WERI-Rb-1 (cell line): ENCODE measurements at regions not wholly inside any gene's neighbourhood (a gene's known extent, or its start where the extent isn't known, plus 50 kb on each side); places are given as distances from the start of the nearest gene placed in this dataset.

Source experiments
- DNase-seq: peaks from one replicate; pipeline ENCODE4 v3.0.0-alpha.2; 2020
- H3K27ac ChIP-seq: fragments of 250-450 bp; sonication (Bioruptor Pico); 2 replicates; pipeline ENCODE4 v1.5.1; 2020; ENCODE audit warnings: mild to moderate bottlenecking, moderate library complexity
- H3K27me3 ChIP-seq: fragments of 250-450 bp; sonication (Bioruptor Pico); 2 replicates; pipeline ENCODE4 v1.5.1; 2021; ENCODE audit warnings: mild to moderate bottlenecking, low read depth, moderate library complexity; ENCODE audit not compliant: insufficient read depth, severe bottlenecking
- H3K36me3 ChIP-seq: fragments of 250-450 bp; sonication (Bioruptor Pico); 2 replicates; pipeline ENCODE4 v1.5.1; 2020; ENCODE audit warnings: mild to moderate bottlenecking, moderate library complexity
- H3K4me3 ChIP-seq: 2 replicates; pipeline ENCODE4 v1.5.1; 2011; ENCODE audit warnings: low read depth, mild to moderate bottlenecking, control low read depth, low read length
- H3K9me3 ChIP-seq: fragments of 250-450 bp; sonication (Bioruptor Pico); 2 replicates; pipeline ENCODE4 v1.5.1; 2021; ENCODE audit warnings: mild to moderate bottlenecking, moderate library complexity; ENCODE audit not compliant: severe bottlenecking
- TF ChIP-seq, protein P1 (sequence below): IDR thresholded peaks from 2 replicates; pipeline ENCODE4 v1.5.1; 2011; ENCODE audit warnings: low read depth, mild to moderate bottlenecking, control low read depth, inconsistent platforms, low read length

DNA sequence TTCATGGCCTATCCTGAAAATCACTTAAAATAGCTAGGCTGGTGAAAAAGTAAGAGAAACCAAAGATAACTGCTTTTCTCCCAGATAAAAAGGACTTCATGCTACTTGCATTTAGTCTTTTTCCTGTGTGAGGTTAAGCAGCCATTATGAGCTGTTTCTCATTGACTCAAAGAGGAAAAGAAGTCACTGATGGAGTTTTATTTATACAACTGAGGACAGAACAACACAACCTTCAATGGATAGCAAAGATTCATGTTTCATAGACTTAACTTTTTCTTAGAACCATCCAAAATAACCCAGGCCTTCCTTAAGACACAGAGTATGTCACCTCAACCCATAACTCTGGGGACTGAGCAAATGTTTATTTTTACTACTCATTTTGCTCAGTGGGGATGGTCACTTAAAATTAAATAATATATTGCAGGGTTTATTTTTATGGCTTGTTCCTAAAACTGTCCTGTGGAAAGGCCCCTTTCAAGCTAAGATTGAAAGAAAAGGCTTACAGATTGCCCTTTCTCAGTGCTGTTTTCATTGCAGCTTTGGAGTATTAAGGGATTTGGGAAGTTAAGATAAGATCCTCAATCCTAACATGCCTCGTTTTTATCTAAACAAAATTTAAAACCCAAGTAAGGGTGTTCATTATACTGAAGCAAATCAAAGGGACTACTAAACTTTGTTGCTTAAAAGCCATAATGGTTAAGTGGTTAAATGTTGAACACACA is 252.6 kb upstream of the MAD2L1 start:
- TF ChIP-seq, protein P1, sequence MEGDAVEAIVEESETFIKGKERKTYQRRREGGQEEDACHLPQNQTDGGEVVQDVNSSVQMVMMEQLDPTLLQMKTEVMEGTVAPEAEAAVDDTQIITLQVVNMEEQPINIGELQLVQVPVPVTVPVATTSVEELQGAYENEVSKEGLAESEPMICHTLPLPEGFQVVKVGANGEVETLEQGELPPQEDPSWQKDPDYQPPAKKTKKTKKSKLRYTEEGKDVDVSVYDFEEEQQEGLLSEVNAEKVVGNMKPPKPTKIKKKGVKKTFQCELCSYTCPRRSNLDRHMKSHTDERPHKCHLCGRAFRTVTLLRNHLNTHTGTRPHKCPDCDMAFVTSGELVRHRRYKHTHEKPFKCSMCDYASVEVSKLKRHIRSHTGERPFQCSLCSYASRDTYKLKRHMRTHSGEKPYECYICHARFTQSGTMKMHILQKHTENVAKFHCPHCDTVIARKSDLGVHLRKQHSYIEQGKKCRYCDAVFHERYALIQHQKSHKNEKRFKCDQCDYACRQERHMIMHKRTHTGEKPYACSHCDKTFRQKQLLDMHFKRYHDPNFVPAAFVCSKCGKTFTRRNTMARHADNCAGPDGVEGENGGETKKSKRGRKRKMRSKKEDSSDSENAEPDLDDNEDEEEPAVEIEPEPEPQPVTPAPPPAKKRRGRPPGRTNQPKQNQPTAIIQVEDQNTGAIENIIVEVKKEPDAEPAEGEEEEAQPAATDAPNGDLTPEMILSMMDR, result no peak
- Histone ChIP-seq H3K9me3 (no peaks in the 10 kb centered on the region), H3K36me3 (no peaks in the 10 kb centered on the region), H3K27me3 (no peaks in the 10 kb centered on the region), H3K4me3 (no peak overlapping the region), H3K27ac (no peak overlapping the region)
- no peak for DNase-seq

DNA sequence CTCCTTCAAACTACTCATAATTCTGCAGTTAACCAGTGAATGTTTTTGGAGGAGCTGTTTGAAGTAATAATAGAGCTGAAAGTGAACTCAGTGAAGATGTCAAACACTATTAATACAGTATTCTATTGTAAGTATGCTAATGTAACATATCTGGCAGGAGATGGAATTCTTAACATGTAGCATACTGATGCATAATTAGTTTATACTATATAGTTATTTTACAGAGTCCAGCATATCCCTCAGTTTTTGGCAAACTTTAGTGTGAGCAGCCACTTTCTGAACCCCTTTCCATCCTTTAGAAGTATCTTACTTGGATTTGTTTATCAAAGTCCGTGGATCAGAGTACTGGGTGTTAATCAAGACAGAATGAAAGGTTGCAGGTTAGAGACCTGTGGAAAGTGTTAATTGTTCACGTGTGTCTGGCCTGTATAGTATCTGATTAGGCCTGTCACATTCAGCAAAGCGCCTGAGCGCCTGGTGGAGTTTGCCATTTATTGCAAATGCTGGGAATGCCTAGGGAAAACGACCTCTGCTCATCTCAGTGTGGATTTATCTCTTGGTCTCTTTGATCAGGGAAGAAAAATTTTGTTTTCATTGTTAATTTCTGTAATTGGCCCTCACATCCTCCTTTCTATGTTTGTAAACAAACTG is 251.7 kb upstream of the MAD2L1 start:
- Histone ChIP-seq H3K36me3 (no peaks in the 10 kb centered on the region), H3K9me3 (no peaks in the 10 kb centered on the region), H3K4me3 (no peak overlapping the region), H3K27ac (no peak overlapping the region), H3K27me3 (no peaks in the 10 kb centered on the region)
- no peak for DNase-seq
- TF ChIP-seq, protein P1, result no peak

GRCh38 chr4:120317713-120318112 is 251.1 kb upstream of the MAD2L1 start:
- Histone ChIP-seq H3K36me3 (no peaks in the 10 kb centered on the region), H3K9me3 (no peaks in the 10 kb centered on the region), H3K27me3 (no peaks in the 10 kb centered on the region), H3K4me3 (no peak overlapping the region), H3K27ac (no peak overlapping the region)
- TF ChIP-seq, protein P1, result no peak
- no peak for DNase-seq

- H3K27me3 ChIP-seq, result no peaks in the 10 kb centered on the region
- no peak overlapping the region for H3K27ac ChIP-seq
- TF ChIP-seq, protein P1, result no peak
- no peak overlapping the region for H3K4me3 ChIP-seq
- no peaks in the 10 kb centered on the region for H3K9me3 ChIP-seq
- no peaks in the 10 kb centered on the region for H3K36me3 ChIP-seq
- DNase-seq, result no peak
These were observed 249.8 kb upstream of the MAD2L1 start for GRCh38 chr4:120316416-120316815.

DNA sequence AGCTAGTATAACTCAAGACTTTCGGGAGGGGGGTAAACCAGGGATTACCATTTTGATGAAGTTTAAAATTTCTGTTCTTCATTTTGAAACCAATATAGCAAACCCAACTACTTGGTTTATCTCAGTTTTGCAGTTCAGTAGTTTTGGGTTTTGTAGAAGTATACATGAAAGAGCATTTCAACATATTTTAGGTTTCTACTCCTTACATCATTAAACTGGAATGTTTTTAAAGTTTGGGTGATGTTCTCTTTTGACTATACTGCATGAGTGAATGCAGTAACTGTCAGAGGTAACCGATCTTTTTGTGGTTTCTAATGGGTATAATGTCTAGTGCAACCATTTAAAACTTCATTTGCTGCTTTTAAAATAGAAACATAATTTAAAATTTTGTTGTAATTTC is 248.3 kb upstream of the MAD2L1 start:
- H3K36me3 ChIP-seq, result no peaks in the 10 kb centered on the region
- TF ChIP-seq, protein P1, result no peak
- no peak for DNase-seq

More for the DNA sequence above, 248.3 kb upstream of the MAD2L1 start:
- Histone ChIP-seq H3K27ac (no peak overlapping the region), H3K4me3 (no peak overlapping the region), H3K27me3 (no peaks in the 10 kb centered on the region), H3K9me3 (no peaks in the 10 kb centered on the region)
